ENCODE measurements at regions not wholly inside any gene's neighbourhood (a gene's known extent, or its start where the extent isn't known, plus 50 kb on each side); places are given as distances from the start of the nearest gene placed in this dataset.

DNA sequence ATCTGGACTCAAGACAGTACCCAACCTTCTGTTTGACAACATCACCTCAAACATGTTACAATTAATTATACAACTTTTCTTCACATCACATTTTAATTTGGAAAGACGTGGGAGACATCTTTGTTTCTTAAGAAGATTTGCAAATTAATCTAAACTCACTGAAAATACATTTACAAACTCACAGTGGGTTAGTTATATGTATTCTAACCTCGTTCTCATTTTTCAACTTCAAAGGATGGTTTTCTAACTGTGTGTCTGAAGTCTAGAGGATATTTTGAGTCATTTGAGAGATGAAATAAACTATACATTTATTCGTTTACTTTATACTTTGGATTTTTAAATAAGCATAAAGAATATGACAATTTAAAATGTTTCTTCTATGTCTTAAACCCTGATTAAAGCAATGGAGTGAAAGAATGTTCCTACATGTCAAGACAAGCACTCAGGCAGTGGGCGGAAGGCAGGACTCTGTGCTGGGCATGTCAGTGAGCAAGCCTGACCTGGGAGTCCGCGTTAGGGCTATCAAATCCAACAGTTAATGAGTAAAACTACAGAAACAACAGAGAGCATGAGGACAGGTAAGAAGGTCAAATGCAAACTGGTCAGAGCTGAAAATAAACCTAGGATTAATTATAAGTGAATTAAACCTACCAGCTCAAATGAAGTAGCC is 76.5 kb upstream of the CTTNBP2NL start:
- TF ChIP-seq, protein P1, sequence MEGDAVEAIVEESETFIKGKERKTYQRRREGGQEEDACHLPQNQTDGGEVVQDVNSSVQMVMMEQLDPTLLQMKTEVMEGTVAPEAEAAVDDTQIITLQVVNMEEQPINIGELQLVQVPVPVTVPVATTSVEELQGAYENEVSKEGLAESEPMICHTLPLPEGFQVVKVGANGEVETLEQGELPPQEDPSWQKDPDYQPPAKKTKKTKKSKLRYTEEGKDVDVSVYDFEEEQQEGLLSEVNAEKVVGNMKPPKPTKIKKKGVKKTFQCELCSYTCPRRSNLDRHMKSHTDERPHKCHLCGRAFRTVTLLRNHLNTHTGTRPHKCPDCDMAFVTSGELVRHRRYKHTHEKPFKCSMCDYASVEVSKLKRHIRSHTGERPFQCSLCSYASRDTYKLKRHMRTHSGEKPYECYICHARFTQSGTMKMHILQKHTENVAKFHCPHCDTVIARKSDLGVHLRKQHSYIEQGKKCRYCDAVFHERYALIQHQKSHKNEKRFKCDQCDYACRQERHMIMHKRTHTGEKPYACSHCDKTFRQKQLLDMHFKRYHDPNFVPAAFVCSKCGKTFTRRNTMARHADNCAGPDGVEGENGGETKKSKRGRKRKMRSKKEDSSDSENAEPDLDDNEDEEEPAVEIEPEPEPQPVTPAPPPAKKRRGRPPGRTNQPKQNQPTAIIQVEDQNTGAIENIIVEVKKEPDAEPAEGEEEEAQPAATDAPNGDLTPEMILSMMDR (IDR thresholded peaks at IDR 0.05; ENCODE audit: insufficient read depth, low read length) = no peak
- H3K4me3 ChIP-seq (ENCODE audit: low read depth, low read length) = no peak overlapping the region
- DNase-seq (ENCODE audit: low read depth) = no peak

DNA sequence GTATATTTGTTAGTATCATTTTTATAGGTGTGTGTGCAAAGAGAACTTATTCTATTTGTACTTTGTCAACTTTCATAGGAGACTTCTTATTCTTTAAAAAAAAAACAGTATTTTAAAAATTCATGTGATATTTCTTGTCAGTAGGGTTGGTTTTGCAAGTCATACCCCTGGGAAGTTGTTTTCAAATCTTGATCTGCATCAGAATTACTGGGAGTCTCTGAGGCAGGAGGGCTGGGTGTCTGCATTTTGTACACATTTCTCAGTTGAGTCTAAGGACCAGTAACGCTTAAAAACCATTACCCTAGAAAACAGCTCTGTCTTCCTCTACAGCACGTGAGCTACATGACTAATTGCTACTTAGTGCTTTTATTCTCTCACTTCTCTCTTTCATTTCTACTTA is 76.0 kb upstream of the CTTNBP2NL start:
- DNase-seq (ENCODE audit: low read depth) = no peak
- TF ChIP-seq, protein P1 (IDR thresholded peaks at IDR 0.05; ENCODE audit: insufficient read depth, low read length) = no peak
- H3K4me3 ChIP-seq (ENCODE audit: low read depth, low read length) = no peak overlapping the region

DNA sequence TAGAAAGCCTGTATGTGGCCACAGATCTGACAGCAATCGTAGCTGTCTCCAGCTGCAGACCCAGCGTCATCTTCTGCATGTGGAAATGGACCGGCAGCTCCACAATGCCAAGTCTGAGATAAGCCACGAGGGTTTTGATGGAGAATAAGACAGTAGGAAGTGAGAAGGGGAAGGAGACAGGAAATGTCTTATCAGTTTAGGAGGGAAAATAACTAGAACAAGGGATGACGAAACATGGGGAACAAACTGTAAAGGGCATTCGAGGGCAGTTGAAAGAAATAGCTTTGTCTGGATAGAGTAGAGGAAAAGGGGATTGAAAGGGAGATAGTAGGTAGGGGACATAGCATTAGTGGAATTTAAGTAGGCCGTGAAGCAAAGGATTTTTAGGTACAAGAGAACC is 74.0 kb upstream of the CTTNBP2NL start:
- H3K4me3 ChIP-seq (ENCODE audit: low read depth, low read length) = no peak overlapping the region
- TF ChIP-seq, protein P1 (IDR thresholded peaks at IDR 0.05; ENCODE audit: insufficient read depth, low read length) = no peak
- DNase-seq (ENCODE audit: low read depth) = no peak

DNA sequence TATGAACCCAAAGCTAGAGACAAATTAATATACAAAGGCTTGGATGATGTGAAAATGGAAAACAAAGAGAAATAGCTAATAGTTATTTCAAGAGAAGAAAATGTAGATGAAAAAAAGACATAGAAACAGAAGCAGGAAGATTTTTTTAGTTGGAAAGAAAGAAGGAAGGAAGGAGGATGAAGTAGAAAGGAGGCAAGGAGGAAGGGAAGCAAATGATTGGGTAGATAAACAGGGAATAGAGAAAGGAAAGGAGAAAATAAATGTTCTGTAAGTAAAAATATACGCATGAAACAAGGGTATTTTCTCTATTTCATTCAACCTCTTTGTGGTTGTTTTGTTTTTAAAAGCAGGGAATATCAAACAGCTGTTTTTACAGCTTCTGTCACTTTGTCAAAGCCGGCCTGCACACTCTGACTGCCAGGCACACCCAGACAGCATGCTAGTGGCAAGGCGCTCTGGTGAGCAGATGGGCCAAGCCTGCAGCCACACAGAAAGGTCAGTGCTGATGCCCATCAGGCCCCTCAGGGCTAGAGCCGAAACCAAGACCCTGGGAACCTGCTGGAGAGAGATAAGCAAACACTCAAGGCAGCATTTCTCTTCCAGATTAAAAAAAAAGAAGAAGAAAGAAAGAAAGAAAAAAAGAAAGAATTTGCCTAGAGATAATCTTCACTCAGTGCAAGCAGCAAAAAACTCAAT is 72.9 kb upstream of the CTTNBP2NL start:
- no peak overlapping the region for H3K4me3 ChIP-seq (ENCODE audit: low read depth, low read length)
- TF ChIP-seq, protein P1 (IDR thresholded peaks at IDR 0.05; ENCODE audit: insufficient read depth, low read length) = no peak
- DNase-seq (ENCODE audit: low read depth) = no peak

DNA sequence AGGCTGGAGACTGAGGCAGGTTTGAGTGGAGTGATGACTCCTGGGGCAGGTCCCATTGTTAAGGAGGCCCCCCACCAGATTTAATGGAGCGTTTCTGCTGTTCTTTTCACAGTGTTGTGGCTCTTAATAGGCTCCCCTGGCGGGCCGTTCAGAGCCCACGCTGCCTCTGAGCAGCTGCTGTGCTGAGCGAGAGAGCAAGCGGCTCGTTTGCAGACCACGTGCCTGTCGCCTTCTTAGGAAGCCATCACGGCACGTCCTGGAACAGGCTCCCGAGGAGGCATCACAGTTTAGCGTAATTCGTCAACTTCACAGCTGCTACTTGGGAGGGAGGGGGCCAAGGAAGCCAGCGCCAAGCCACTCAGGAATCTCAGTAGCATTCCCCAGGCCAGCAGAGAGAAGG is 70.5 kb upstream of the CTTNBP2NL start:
- TF ChIP-seq, protein P1 (IDR thresholded peaks at IDR 0.05; ENCODE audit: insufficient read depth, low read length) = no peak
- H3K4me3 ChIP-seq (ENCODE audit: low read depth, low read length) = no peak overlapping the region
- no peak for DNase-seq (ENCODE audit: low read depth)

DNA sequence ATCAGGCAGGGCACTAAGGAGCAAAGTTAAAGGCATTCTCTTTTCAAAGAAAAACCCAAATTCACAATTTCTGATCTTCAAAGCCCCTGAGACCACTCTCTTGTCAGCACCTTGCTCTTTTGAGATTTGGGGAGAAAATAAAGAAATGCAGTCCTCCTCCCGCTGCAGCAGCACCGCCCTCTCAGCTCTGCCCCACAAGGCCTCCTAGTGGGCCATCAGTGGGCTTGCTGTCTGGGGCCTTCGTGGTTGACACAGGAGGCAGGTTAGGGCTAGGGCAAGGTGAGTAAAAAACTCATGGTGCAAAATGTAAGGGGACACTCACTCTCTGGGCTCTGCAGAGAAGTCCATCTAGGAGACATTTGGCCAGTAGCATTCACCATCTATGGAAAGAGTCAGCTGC is 67.4 kb upstream of the CTTNBP2NL start:
- no peak overlapping the region for H3K4me3 ChIP-seq (ENCODE audit: low read depth, low read length)
- TF ChIP-seq, protein P1 (IDR thresholded peaks at IDR 0.05; ENCODE audit: insufficient read depth, low read length) = no peak
- no peak for DNase-seq (ENCODE audit: low read depth)
